NCI-H1694 treated with DMSO at 0.1 percent for 48 hours (cell line): ENCODE measurements at regions not wholly inside any gene's neighbourhood (a gene's known extent, or its start where the extent isn't known, plus 50 kb on each side); places are given as distances from the start of the nearest gene placed in this dataset.

ENCODE experiments used
- DNase-seq: peaks from one replicate; lab custom pipeline; 2025; lab: John Stamatoyannopoulos, UW

- no peak for DNase-seq
These were observed 172.8 kb downstream of the LINC00237 start for GRCh38 chr20:20933142-20933958.

- no peak for DNase-seq
These were observed 174.0 kb downstream of the LINC00237 start for GRCh38 chr20:20932156-20932555.

GRCh38 chr20:20931632-20932031, 174.5 kb downstream of the LINC00237 start:
- DNase-seq = no peak

GRCh38 chr20:20931024-20931423, 175.1 kb downstream of the LINC00237 start:
- no peak for DNase-seq

- DNase-seq = no peak
These were observed 175.7 kb downstream of the LINC00237 start for GRCh38 chr20:20930500-20930899.

GRCh38 chr20:20929341-20929740, 176.8 kb downstream of the LINC00237 start:
- DNase-seq = no peak

- no peak for DNase-seq
These were observed 179.8 kb downstream of the LINC00237 start for GRCh38 chr20:20926222-20926905.

GRCh38 chr20:20920433-20920832, 185.7 kb downstream of the LINC00237 start:
- no peak for DNase-seq

- no peak for DNase-seq
These were observed 190.3 kb downstream of the LINC00237 start for GRCh38 chr20:20915844-20916243.

GRCh38 chr20:20904501-20904831, 192.0 kb upstream of the RALGAPA2 start:
- DNase-seq = no peak

GRCh38 chr20:20903773-20904500, 191.5 kb upstream of the RALGAPA2 start:
- DNase-seq = no peak

- DNase-seq = no peak
These were observed 185.5 kb upstream of the RALGAPA2 start for GRCh38 chr20:20897922-20898321.

- no peak for DNase-seq
These were observed 184.7 kb upstream of the RALGAPA2 start for GRCh38 chr20:20897145-20897544.

- DNase-seq = no peak
These were observed 184.2 kb upstream of the RALGAPA2 start for GRCh38 chr20:20896606-20897005.

GRCh38 chr20:20895537-20895936, 183.1 kb upstream of the RALGAPA2 start:
- DNase-seq = no peak

GRCh38 chr20:20894753-20895152, 182.3 kb upstream of the RALGAPA2 start:
- DNase-seq = no peak

- DNase-seq = no peak
These were observed 181.8 kb upstream of the RALGAPA2 start for GRCh38 chr20:20894280-20894679.

GRCh38 chr20:20892328-20892727, 179.9 kb upstream of the RALGAPA2 start:
- DNase-seq = no peak

GRCh38 chr20:20890751-20891150, 178.3 kb upstream of the RALGAPA2 start:
- DNase-seq = no peak

- no peak for DNase-seq
These were observed 176.5 kb upstream of the RALGAPA2 start for GRCh38 chr20:20888936-20889335.

GRCh38 chr20:20888266-20888656, 175.8 kb upstream of the RALGAPA2 start:
- no peak for DNase-seq

- DNase-seq = no peak
These were observed 175.3 kb upstream of the RALGAPA2 start for GRCh38 chr20:20887593-20888265.
